Colonic mucosa (tissue), 4 donors: ENCODE measurements at regions not wholly inside any gene's neighbourhood (a gene's known extent, or its start where the extent isn't known, plus 50 kb on each side); places are given as distances from the start of the nearest gene placed in this dataset.

ENCODE experiments used
- DNase-seq: peaks from one replicate; pipeline ENCODE4 v3.0.0-alpha.2; 2020
- H3K27ac ChIP-seq: fragments of 200-600 bp; one replicate; pipeline ENCODE4 v1.8.0; 2021
- H3K27me3 ChIP-seq: fragments of 200-600 bp; one replicate; pipeline ENCODE4 v1.8.0; 2021
- H3K36me3 ChIP-seq: fragments of 200-600 bp; one replicate; pipeline ENCODE4 v1.8.0; 2021
- H3K4me1 ChIP-seq: fragments of 200-600 bp; one replicate; pipeline ENCODE4 v1.8.0; 2021; ENCODE audit warnings: mild to moderate bottlenecking
- H3K4me3 ChIP-seq: fragments of 200-600 bp; one replicate; pipeline ENCODE4 v1.8.0; 2021
- H3K9ac ChIP-seq, 2 donors: one replicate each; pipeline ENCODE4 v1.7.0; 2013; ENCODE audit warnings: control low read depth in 2 of 2, low read depth in 2 of 2, low read length in 2 of 2
- H3K9me3 ChIP-seq: fragments of 200-600 bp; one replicate; pipeline ENCODE4 v1.8.0; 2021
- CTCF ChIP-seq: fragments of 200-600 bp; IDR thresholded peaks from one replicate; pipeline ENCODE4 v1.8.0; 2022; ENCODE audit warnings: antibody characterized with exemption, mild to moderate bottlenecking
- intact Hi-C: fragments of 100-400 bp; cut with DNase I; formaldehyde crosslinking; loops from one replicate; pipeline ENCODE4 v1.14.1; 2022
- donor health status: healthy.
- donor health status: DM: no; HTN: no; CAD: no.
- donor health status: DM: no; HTN: no; CAD: no.

- Histone ChIP-seq H3K4me3 (no peak overlapping the region), H3K4me1 (no peaks in the 10 kb centered on the region), H3K9me3 (no peaks in the 10 kb centered on the region), H3K27ac (no peak overlapping the region), H3K27me3 (no peaks in the 10 kb centered on the region), H3K36me3 (no peaks in the 10 kb centered on the region), H3K9ac (no peak overlapping the region)
- no peak for TF ChIP-seq CTCF
- no peak for DNase-seq
- intact Hi-C loops = no loop called here
These were observed 401.5 kb upstream of the PROK2 start for GRCh38 chr3:72186400-72186855.

- Histone ChIP-seq H3K9me3 (no peaks in the 10 kb centered on the region), H3K27me3 (no peaks in the 10 kb centered on the region), H3K4me1 (no peaks in the 10 kb centered on the region), H3K9ac (no peak overlapping the region), H3K36me3 (no peaks in the 10 kb centered on the region), H3K27ac (no peak overlapping the region), H3K4me3 (no peak overlapping the region)
- intact Hi-C loops = no loop called here
- no peak for DNase-seq
- TF ChIP-seq CTCF = no peak
These were observed 400.8 kb upstream of the PROK2 start for GRCh38 chr3:72185549-72186399.

GRCh38 chr3:72183489-72183888 lies 398.5 kb upstream of the PROK2 start:
- no peak for TF ChIP-seq CTCF
- Histone ChIP-seq H3K9me3 (no peaks in the 10 kb centered on the region), H3K27me3 (no peaks in the 10 kb centered on the region), H3K36me3 (no peaks in the 10 kb centered on the region), H3K4me3 (no peak overlapping the region), H3K9ac (no peak overlapping the region), H3K4me1 (no peaks in the 10 kb centered on the region), H3K27ac (no peak overlapping the region)
- intact Hi-C loops = no loop called here
- DNase-seq = no peak

GRCh38 chr3:72182206-72182605 lies 397.3 kb upstream of the PROK2 start:
- Histone ChIP-seq H3K9me3 (no peaks in the 10 kb centered on the region), H3K27me3 (no peaks in the 10 kb centered on the region), H3K9ac (no peak overlapping the region), H3K36me3 (no peaks in the 10 kb centered on the region), H3K4me1 (no peaks in the 10 kb centered on the region), H3K4me3 (no peak overlapping the region), H3K27ac (no peak overlapping the region)
- no peak for TF ChIP-seq CTCF
- no peak for DNase-seq
- intact Hi-C loops = no loop called here

GRCh38 chr3:72181251-72181650 lies 396.3 kb upstream of the PROK2 start:
- Histone ChIP-seq H3K9me3 (no peaks in the 10 kb centered on the region), H3K4me3 (no peak overlapping the region)
- DNase-seq = no peak

More at GRCh38 chr3:72181251-72181650, 396.3 kb upstream of the PROK2 start:
- no peak for TF ChIP-seq CTCF
- Histone ChIP-seq H3K4me1 (no peaks in the 10 kb centered on the region), H3K9ac (no peak overlapping the region), H3K27me3 (no peaks in the 10 kb centered on the region), H3K36me3 (no peaks in the 10 kb centered on the region), H3K27ac (no peak overlapping the region)
- intact Hi-C loops = no loop called here
